OCI-LY7 (cell line): ENCODE measurements at regions not wholly inside any gene's neighbourhood (a gene's known extent, or its start where the extent isn't known, plus 50 kb on each side); places are given as distances from the start of the nearest gene placed in this dataset.

Source experiments
- CTCF ChIP-seq: fragments of 200-600 bp; sonication (generic); conservative IDR thresholded peaks from 2 replicates; pipeline ENCODE4 v1.5.1; 2014; ENCODE audit warnings: mild to moderate bottlenecking, antibody characterized with exemption, low read length, moderate library complexity, mixed read lengths
- EZH2phosphoT487 ChIP-seq: fragments of 200-600 bp; sonication (generic); IDR thresholded peaks from 2 replicates; pipeline ENCODE4 v1.6.1; 2018; ENCODE audit warnings: low read depth, borderline replicate concordance, mild to moderate bottlenecking, mixed run types, antibody characterized with exemption, low read length, moderate library complexity, mixed read lengths

GRCh38 chr3:88280326-88280725 is 130.6 kb downstream of the C3orf38 start:
- TF ChIP-seq CTCF (no peak), EZH2phosphoT487 (no peak)
